IMR-90 (cell line): ENCODE measurements at regions not wholly inside any gene's neighbourhood (a gene's known extent, or its start where the extent isn't known, plus 50 kb on each side); places are given as distances from the start of the nearest gene placed in this dataset.

ENCODE experiments used
- ATAC-seq: fragments of 200-7000 bp; cut with Tn5 transposase; 2 replicates; pipeline ENCODE4 v1.9.1; 2020; ENCODE audit warnings: low read depth, mild to moderate bottlenecking, moderate library complexity
- BruUV-seq: library from RNA; stranded (reverse); fragments of 400-500 nt; replicated peaks from 2 replicates; lab custom pipeline; 2021; lab: Mats Ljungman, UMichigan
- CTCF ChIA-PET: fragments of 300-600 bp; formaldehyde crosslinking; extraction: SDS; loops from one replicate; lab custom pipeline; 2021; ENCODE audit warnings: antibody characterized with exemption; lab: Yijun Ruan, JAX
- POLR2A ChIA-PET: fragments of 300-600 bp; sonication (Branson Sonifier 250); formaldehyde crosslinking; loops from one replicate; lab custom pipeline; 2022; ENCODE audit warnings: antibody characterized with exemption; ENCODE audit not compliant: unreplicated experiment; lab: Charles Lee
- DNase-seq: peaks from one replicate; pipeline ENCODE4 v3.0.0; 2013
- H2AFZ ChIP-seq: replicated peaks from 2 replicates; pipeline ENCODE3; 2013; ENCODE audit warnings: low read length, mild to moderate bottlenecking; ENCODE audit not compliant: poor library complexity
- H2AK5ac ChIP-seq: 2 replicates; pipeline ENCODE4 v1.6.1; 2013; ENCODE audit warnings: low read depth, low read length, inconsistent platforms
- H2AK9ac ChIP-seq: replicated peaks from 2 replicates; pipeline ENCODE3; 2013; ENCODE audit warnings: mild to moderate bottlenecking, low read depth, low read length, moderate library complexity; ENCODE audit not compliant: poor library complexity
- H2BK120ac ChIP-seq: 2 replicates; pipeline ENCODE4 v1.6.1; 2013; ENCODE audit warnings: low read depth, low read length, inconsistent platforms
- H2BK15ac ChIP-seq: 3 replicates; pipeline ENCODE4 v1.6.1; 2013; ENCODE audit warnings: low read depth, low read length, inconsistent platforms
- H2BK20ac ChIP-seq: 2 replicates; pipeline ENCODE4 v1.6.1; 2013; ENCODE audit warnings: low read depth, mild to moderate bottlenecking, inconsistent platforms, low read length, moderate library complexity
- H2BK5ac ChIP-seq: 2 replicates; pipeline ENCODE4 v1.6.1; 2013; ENCODE audit warnings: mild to moderate bottlenecking, low read depth, low read length, inconsistent platforms; ENCODE audit not compliant: poor library complexity, severe bottlenecking
- H3K14ac ChIP-seq: replicated peaks from 2 replicates; pipeline ENCODE4 v1.6.1; 2013; ENCODE audit warnings: low read depth, low read length, inconsistent platforms
- H3K18ac ChIP-seq: 2 replicates; pipeline ENCODE4 v1.6.1; 2013; ENCODE audit warnings: low read depth, low read length, control low read depth
- H3K23ac ChIP-seq: 2 replicates; pipeline ENCODE4 v1.6.1; 2013; ENCODE audit warnings: low read depth, low read length, inconsistent platforms
- H3K27ac ChIP-seq: 2 replicates; pipeline ENCODE4 v1.5.1; 2013; ENCODE audit warnings: mild to moderate bottlenecking, control low read depth, low read length; ENCODE audit not compliant: insufficient read depth
- H3K27me3 ChIP-seq: 2 replicates; pipeline ENCODE4 v1.6.1; 2013; ENCODE audit warnings: low read length; ENCODE audit not compliant: control insufficient read depth, insufficient read depth
- H3K36me3 ChIP-seq: 2 replicates; pipeline ENCODE4 v1.6.1; 2013; ENCODE audit warnings: low read length, mixed read lengths; ENCODE audit not compliant: control insufficient read depth, insufficient read depth
- H3K4ac ChIP-seq: 2 replicates; pipeline ENCODE4 v1.6.1; 2013; ENCODE audit warnings: low read depth, low read length, inconsistent platforms
- H3K4me1 ChIP-seq: 2 replicates; pipeline ENCODE4 v1.6.1; 2013; ENCODE audit warnings: low read length, mixed read lengths; ENCODE audit not compliant: control insufficient read depth, insufficient read depth
- H3K4me2 ChIP-seq: 2 replicates; pipeline ENCODE4 v1.6.1; 2013; ENCODE audit warnings: low read depth, mild to moderate bottlenecking, control low read depth, low read length, moderate library complexity
- H3K4me3 ChIP-seq: 2 replicates; pipeline ENCODE4 v1.5.1; 2013; ENCODE audit warnings: low read depth, mild to moderate bottlenecking, control low read depth, low read length, moderate library complexity; ENCODE audit not compliant: insufficient read depth
- H3K56ac ChIP-seq: 2 replicates; pipeline ENCODE4 v1.6.1; 2013; ENCODE audit warnings: low read length, inconsistent platforms; ENCODE audit not compliant: insufficient read depth; ENCODE audit errors: extremely low read depth
- H3K79me1 ChIP-seq, 2 experiments: 2 replicates each; pipeline ENCODE4 v1.6.1; 2013; ENCODE audit warnings: low read length in 2 of 2, inconsistent platforms in 1 of 2, low read depth in 1 of 2
- H3K9ac ChIP-seq: 2 replicates; pipeline ENCODE4 v1.6.1; 2013; ENCODE audit warnings: low read depth, low read length, control low read depth
- H3K9me1 ChIP-seq: 2 replicates; pipeline ENCODE4 v1.6.1; 2013; ENCODE audit warnings: low read length, inconsistent platforms; ENCODE audit not compliant: insufficient read depth
- H3K9me3 ChIP-seq: 2 replicates; pipeline ENCODE4 v1.6.1; 2013; ENCODE audit warnings: low read length; ENCODE audit not compliant: control insufficient read depth, insufficient read depth
- H4K20me1 ChIP-seq: 2 replicates; pipeline ENCODE4 v1.6.1; 2013; ENCODE audit warnings: low read length, inconsistent platforms; ENCODE audit not compliant: insufficient read depth
- H4K5ac ChIP-seq: 2 replicates; pipeline ENCODE4 v1.6.1; 2013; ENCODE audit warnings: mild to moderate bottlenecking, low read depth, low read length, control low read depth
- H4K8ac ChIP-seq, 2 experiments: 2 replicates each; pipeline ENCODE4 v1.6.1; 2013; ENCODE audit warnings: low read depth in 2 of 2, low read length in 2 of 2, control low read depth in 1 of 2, inconsistent platforms in 1 of 2
- H4K91ac ChIP-seq: 2 replicates; pipeline ENCODE4 v1.6.1; 2013; ENCODE audit warnings: low read depth, low read length, inconsistent platforms; ENCODE audit not compliant: insufficient read depth
- MAFK ChIP-seq: IDR thresholded peaks from 2 replicates; pipeline ENCODE4 v1.6.1; 2012; ENCODE audit warnings: low read depth, low read length, improper control_type of control experiment
- MXI1 ChIP-seq: IDR thresholded peaks from 2 replicates; pipeline ENCODE4 v1.6.1; 2012; ENCODE audit warnings: low read depth, mild to moderate bottlenecking, low read length, moderate library complexity, borderline replicate concordance
- NFE2L2 ChIP-seq: fragments of 150-350 bp; IDR thresholded peaks from 2 replicates; pipeline ENCODE4 v1.6.1; 2016; ENCODE audit warnings: low read depth, mild to moderate bottlenecking, low read length
- POLR2A ChIP-seq: IDR thresholded peaks from 2 replicates; pipeline ENCODE4 v1.6.1; 2012; ENCODE audit warnings: mild to moderate bottlenecking, low read depth, low read length
- RFX5 ChIP-seq: IDR thresholded peaks from 2 replicates; pipeline ENCODE4 v1.8.0; 2012; ENCODE audit warnings: low read depth, mild to moderate bottlenecking, low read length, moderate library complexity
- SMC3 ChIP-seq: fragments of 150-350 bp; IDR thresholded peaks from 2 replicates; pipeline ENCODE4 v1.6.1; 2016; ENCODE audit warnings: low read depth, mild to moderate bottlenecking, antibody characterized with exemption, low read length, moderate library complexity
- WGBS, 2 experiments: methylation state at CpG; one replicate each; pipeline versions ENCODE4 v1.1.5 to v1.1.7; 2013; ENCODE audit warnings: missing lambda C conversion rate in 2 of 2; ENCODE audit not compliant: insufficient read length in 1 of 2; ENCODE audit errors: extremely low coverage in 2 of 2; 5-methylcytosine and 5-hydroxymethylcytosine counted together
- dilution Hi-C: fragments of 300-500 bp; cut with HindIII; formaldehyde crosslinking; loops from one replicate; pipeline ENCODE4 v1.14.3; 2018; ENCODE audit warnings: low sequenced_read_pairs; ENCODE audit not compliant: unreplicated experiment
- in situ Hi-C: fragments of 300-500 bp; cut with MboI; formaldehyde crosslinking; loops from 3 replicates; pipeline ENCODE4 v1.14.3; 2019; ENCODE audit warnings: low sequenced_read_pairs, inconsistent platforms, mixed read lengths
- intact Hi-C: fragments of 100-400 bp; cut with micrococcal nuclease; formaldehyde crosslinking; loops from 2 replicates; pipeline ENCODE4 v1.10.0; 2022

- Histone ChIP-seq H3K4me1 (no peaks in the 10 kb centered on the region), H2BK120ac (no peak overlapping the region), H3K23ac (no peak overlapping the region), H4K20me1 (no peaks in the 10 kb centered on the region), H3K9me3 (no peaks in the 10 kb centered on the region), H3K4me2 (no peak overlapping the region), H3K56ac (no peak overlapping the region), H3K79me1 (no peaks in the 10 kb centered on the region), H3K27me3 (no peaks in the 10 kb centered on the region), H2BK15ac (no peak overlapping the region), H4K8ac (no peak overlapping the region), H4K91ac (no peak overlapping the region), H2BK5ac (no peak overlapping the region), H2BK20ac (no peak overlapping the region), H3K4me3 (no peak overlapping the region), H3K36me3 (no peaks in the 10 kb centered on the region), H2AK9ac (no peak overlapping the region), H3K18ac (no peak overlapping the region), H4K5ac (no peak overlapping the region), H2AK5ac (no peak overlapping the region), H3K27ac (no peak overlapping the region), H3K9me1 (no peaks in the 10 kb centered on the region), H3K9ac (no peak overlapping the region), H3K14ac (no peak overlapping the region), H3K4ac (no peak overlapping the region), H2AFZ (no peak overlapping the region)
- POLR2A ChIA-PET = no interaction called here
- no peak for ATAC-seq
- no peak for DNase-seq
- in situ Hi-C loops (no loop called here), intact Hi-C loops (no loop called here), dilution Hi-C loops (no loop called here)
- CTCF ChIA-PET = no interaction called here
- BruUV-seq = no TSS peak
- WGBS, 2 experiments = no CpG with 5 or more reads among the region's 1 CpG
- TF ChIP-seq MXI1 = no peak
- no peak for TF ChIP-seq MAFK
- TF ChIP-seq RFX5 = no peak
- TF ChIP-seq NFE2L2 = no peak
- no peak for TF ChIP-seq SMC3
- TF ChIP-seq POLR2A = no peak
Observed at GRCh38 chr3:118501152-118501551, 533.5 kb downstream of the IGSF11 start.
